Lung (tissue), 11 donors: ENCODE measurements at regions not wholly inside any gene's neighbourhood (a gene's known extent, or its start where the extent isn't known, plus 50 kb on each side); places are given as distances from the start of the nearest gene placed in this dataset.

ENCODE experiments used
- ATAC-seq: fragments of 200-7000 bp; cut with Tn5 transposase; one replicate; pipeline ENCODE4 v1.9.1; 2020; ENCODE audit warnings: moderate number of reproducible peaks; ENCODE audit not compliant: insufficient read depth, low FRiP score
- DNase-seq, 3 donors: peaks; one replicate each; pipeline ENCODE4 v3.0.0-alpha.2; 2013 to 2017
- H3K27ac ChIP-seq, 2 donors: one replicate each; pipeline ENCODE4 v1.5.1; 2013; ENCODE audit warnings: mild to moderate bottlenecking in 2 of 2, moderate library complexity in 2 of 2, control low read depth in 1 of 2, inconsistent platforms in 1 of 2, low read depth in 1 of 2, low read length in 1 of 2
- H3K27me3 ChIP-seq, 3 donors: one replicate each; pipeline ENCODE4 v1.5.1; 2013; ENCODE audit warnings: low read length in 2 of 3; ENCODE audit not compliant: control insufficient read depth in 3 of 3, insufficient read depth in 3 of 3
- H3K36me3 ChIP-seq, 4 donors: one replicate each; pipeline ENCODE4 v1.5.1; 2013; ENCODE audit warnings: low read length in 4 of 4, mild to moderate bottlenecking in 1 of 4, moderate library complexity in 1 of 4; ENCODE audit not compliant: control insufficient read depth in 4 of 4, insufficient read depth in 4 of 4
- H3K4me1 ChIP-seq, 5 donors: one replicate each; pipeline ENCODE4 v1.5.1; 2013; ENCODE audit warnings: low read length in 5 of 5, mild to moderate bottlenecking in 2 of 5, moderate library complexity in 1 of 5; ENCODE audit not compliant: control insufficient read depth in 5 of 5, insufficient read depth in 5 of 5
- H3K4me3 ChIP-seq: one replicate; pipeline ENCODE4 v1.5.1; 2013; ENCODE audit warnings: mild to moderate bottlenecking, control low read depth, moderate library complexity
- H3K9ac ChIP-seq, 2 donors: one replicate each; pipeline ENCODE4 v1.5.1; 2013; ENCODE audit warnings: low read length in 2 of 2, control low read depth in 1 of 2; ENCODE audit not compliant: insufficient read depth in 1 of 2
- H3K9me3 ChIP-seq, 4 donors: one replicate each; pipeline ENCODE4 v1.5.1; 2013; ENCODE audit warnings: low read length in 3 of 4, mild to moderate bottlenecking in 1 of 4, moderate library complexity in 1 of 4; ENCODE audit not compliant: control insufficient read depth in 4 of 4, insufficient read depth in 3 of 4
- WGBS, 2 donors: extraction: QIAGEN DNeasy Blood & Tissue Kit; methylation state at CpG; one replicate each; pipeline ENCODE4 v1.1.7; 2013; 5-methylcytosine and 5-hydroxymethylcytosine counted together
- TF ChIP-seq, protein P1 (sequence below): IDR thresholded peaks from 2 replicates; pipeline ENCODE4 v1.5.1; 2012; ENCODE audit warnings: mild to moderate bottlenecking; ENCODE audit errors: control extremely low read depth, extremely low read depth
- donor health status: control.
- donor health status: control.
- donor health status: Bipolar disorder and iron deficiency.
- donor health status: healthy.
- donor health status: DM: yes; HTN: yes; CAD: no.

- Histone ChIP-seq H3K36me3 (no peaks in the 10 kb centered on the region), H3K27ac (no peak overlapping the region), H3K4me3 (no peak overlapping the region), H3K9ac (no peak overlapping the region), H3K4me1 (peaks cover 2 to 24% (median 4%) of the 10 kb centered on the region in 5 donors), H3K27me3 (no peaks in the 10 kb centered on the region), H3K9me3 (no peaks in the 10 kb centered on the region)
- ATAC-seq (no peak), DNase-seq (peak in 2 of 3 donors; percentile 21 to 45)
- TF ChIP-seq, protein P1, sequence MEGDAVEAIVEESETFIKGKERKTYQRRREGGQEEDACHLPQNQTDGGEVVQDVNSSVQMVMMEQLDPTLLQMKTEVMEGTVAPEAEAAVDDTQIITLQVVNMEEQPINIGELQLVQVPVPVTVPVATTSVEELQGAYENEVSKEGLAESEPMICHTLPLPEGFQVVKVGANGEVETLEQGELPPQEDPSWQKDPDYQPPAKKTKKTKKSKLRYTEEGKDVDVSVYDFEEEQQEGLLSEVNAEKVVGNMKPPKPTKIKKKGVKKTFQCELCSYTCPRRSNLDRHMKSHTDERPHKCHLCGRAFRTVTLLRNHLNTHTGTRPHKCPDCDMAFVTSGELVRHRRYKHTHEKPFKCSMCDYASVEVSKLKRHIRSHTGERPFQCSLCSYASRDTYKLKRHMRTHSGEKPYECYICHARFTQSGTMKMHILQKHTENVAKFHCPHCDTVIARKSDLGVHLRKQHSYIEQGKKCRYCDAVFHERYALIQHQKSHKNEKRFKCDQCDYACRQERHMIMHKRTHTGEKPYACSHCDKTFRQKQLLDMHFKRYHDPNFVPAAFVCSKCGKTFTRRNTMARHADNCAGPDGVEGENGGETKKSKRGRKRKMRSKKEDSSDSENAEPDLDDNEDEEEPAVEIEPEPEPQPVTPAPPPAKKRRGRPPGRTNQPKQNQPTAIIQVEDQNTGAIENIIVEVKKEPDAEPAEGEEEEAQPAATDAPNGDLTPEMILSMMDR = no peak
- 93 to 96% methylated on average over 4 of the region's 4 CpGs for WGBS, 2 donors
These were observed 61.7 kb downstream of the PLEKHG1 start for GRCh38 chr6:150661216-150662007.

GRCh38 chr6:150662814-150663213, 63.1 kb downstream of the PLEKHG1 start:
- 63 to 72% methylated on average over 5 of the region's 5 CpGs for WGBS, 2 donors

DNA sequence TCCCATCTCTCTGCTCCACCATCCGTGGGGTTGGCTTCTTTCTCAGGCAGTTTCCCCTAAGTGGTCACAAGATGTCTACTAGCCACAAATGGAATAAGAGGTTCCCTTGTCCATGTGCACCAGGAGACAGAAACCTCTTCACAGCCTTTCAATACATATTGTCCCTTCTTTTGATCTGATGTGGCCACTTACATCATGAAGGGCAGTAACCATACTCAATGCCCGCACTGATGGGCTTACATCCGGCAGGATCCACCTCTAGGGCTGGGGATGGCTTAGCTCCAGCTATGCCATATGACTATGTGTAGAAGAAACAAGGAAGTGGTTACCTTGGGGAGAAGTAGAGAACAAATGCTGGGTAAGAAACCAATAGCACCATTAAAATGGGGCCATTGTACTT, 64.4 kb downstream of the PLEKHG1 start:
- no peak for DNase-seq
- TF ChIP-seq, protein P1 = no peak
- ATAC-seq = no peak
- Histone ChIP-seq H3K9me3 (no peaks in the 10 kb centered on the region), H3K36me3 (no peaks in the 10 kb centered on the region), H3K27ac (no peak overlapping the region), H3K9ac (no peak overlapping the region), H3K4me1 (peaks cover 2 to 44% (median 12%) of the 10 kb centered on the region in 5 donors), H3K27me3 (no peaks in the 10 kb centered on the region), H3K4me3 (no peak overlapping the region)
- WGBS, 2 donors = 93 to 96% methylated on average over 3 of the region's 3 CpGs

More at GRCh38 chr6:150662814-150663213, 63.1 kb downstream of the PLEKHG1 start:
- H3K36me3 ChIP-seq = no peaks in the 10 kb centered on the region
- H3K27me3 ChIP-seq = no peaks in the 10 kb centered on the region
- H3K9me3 ChIP-seq = no peaks in the 10 kb centered on the region
- DNase-seq = no peak
- H3K4me1 ChIP-seq = peaks cover 2 to 31% (median 5%) of the 10 kb centered on the region in 5 donors
- TF ChIP-seq, protein P1 = no peak
- H3K9ac ChIP-seq = no peak overlapping the region
- H3K27ac ChIP-seq = no peak overlapping the region
- H3K4me3 ChIP-seq = no peak overlapping the region
- no peak for ATAC-seq
